Neural crest cell (in vitro differentiated cells): ENCODE measurements at regions not wholly inside any gene's neighbourhood (a gene's known extent, or its start where the extent isn't known, plus 50 kb on each side); places are given as distances from the start of the nearest gene placed in this dataset.

Source experiments
- DNase-seq: peaks from one replicate; pipeline ENCODE4 v3.0.0; 2021; ENCODE audit warnings: low read depth, mixed read lengths, low spot score
- H3K27ac Mint-ChIP-seq: one replicate; pipeline ENCODE4 v1.8.0; 2021; ENCODE audit warnings: mild to moderate bottlenecking, mixed read lengths; ENCODE audit not compliant: unreplicated experiment
- H3K27me3 Mint-ChIP-seq: 2 replicates; pipeline ENCODE4 v1.8.0; 2021; ENCODE audit warnings: low read depth, mild to moderate bottlenecking, mixed read lengths
- H3K36me3 Mint-ChIP-seq: 2 replicates; pipeline ENCODE4 v1.8.0; 2021; ENCODE audit warnings: low read depth, mild to moderate bottlenecking, mixed read lengths
- H3K4me1 Mint-ChIP-seq: 2 replicates; pipeline ENCODE4 v1.8.0; 2021; ENCODE audit warnings: mixed read lengths
- H3K4me3 Mint-ChIP-seq: one replicate; pipeline ENCODE4 v1.8.0; 2021; ENCODE audit warnings: mild to moderate bottlenecking, mixed read lengths
- H3K9me3 Mint-ChIP-seq: 2 replicates; pipeline ENCODE4 v1.8.0; 2021; ENCODE audit warnings: mixed read lengths
- TF ChIP-seq, protein P1 (sequence below): fragments of 200-600 bp; sonication (generic); conservative IDR thresholded peaks from 2 replicates; pipeline ENCODE4 v1.5.0; 2021; ENCODE audit warnings: antibody characterized with exemption, mild to moderate bottlenecking

DNA sequence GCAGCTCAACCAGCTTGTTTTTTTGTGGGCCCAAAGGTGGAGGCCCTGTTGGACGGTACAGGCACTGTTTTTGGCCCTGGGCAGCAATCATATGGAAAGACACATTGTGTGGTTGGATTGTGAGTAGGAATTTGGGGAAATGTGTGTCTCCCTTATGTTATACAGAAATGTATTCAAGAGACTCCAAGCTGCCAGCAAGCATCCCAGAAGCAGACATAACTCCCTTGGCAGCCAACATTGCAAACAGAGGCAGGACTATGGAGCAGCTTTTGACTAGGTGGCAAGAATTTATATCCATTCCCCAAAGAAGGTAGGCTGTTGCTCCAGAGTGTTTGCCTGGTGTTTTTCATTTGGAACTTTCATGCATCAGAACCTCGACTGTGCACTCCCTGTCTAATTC lies 104.9 kb downstream of the BUB3 start:
- H3K4me3 Mint-ChIP-seq, result no peak overlapping the region

DNA sequence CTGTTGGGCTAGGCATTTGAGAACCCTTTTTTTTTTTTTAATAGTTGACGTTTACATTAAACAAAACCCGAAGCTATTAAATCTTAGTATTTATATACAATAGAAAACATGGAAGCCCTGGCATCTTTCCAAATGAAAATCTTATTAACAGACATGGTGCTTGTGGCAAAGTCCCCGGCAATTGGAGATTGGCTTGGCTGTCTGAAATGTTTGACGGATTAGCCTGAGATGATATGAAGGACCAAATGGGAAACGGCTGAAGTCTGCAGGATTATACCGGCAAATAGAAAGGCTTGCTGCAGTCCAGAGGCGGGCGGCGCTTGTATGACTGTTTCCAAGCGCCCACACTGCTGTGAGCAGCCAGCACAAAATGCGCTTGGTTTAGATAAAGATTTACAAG lies 105.6 kb downstream of the BUB3 start:
- Mint-ChIP-seq H3K27me3 (no peaks in the 10 kb centered on the region), H3K4me1 (no peaks in the 10 kb centered on the region), H3K4me3 (no peak overlapping the region), H3K9me3 (no peaks in the 10 kb centered on the region), H3K27ac (no peak overlapping the region), H3K36me3 (peaks cover 2% of the 10 kb centered on the region)
- TF ChIP-seq, protein P1, sequence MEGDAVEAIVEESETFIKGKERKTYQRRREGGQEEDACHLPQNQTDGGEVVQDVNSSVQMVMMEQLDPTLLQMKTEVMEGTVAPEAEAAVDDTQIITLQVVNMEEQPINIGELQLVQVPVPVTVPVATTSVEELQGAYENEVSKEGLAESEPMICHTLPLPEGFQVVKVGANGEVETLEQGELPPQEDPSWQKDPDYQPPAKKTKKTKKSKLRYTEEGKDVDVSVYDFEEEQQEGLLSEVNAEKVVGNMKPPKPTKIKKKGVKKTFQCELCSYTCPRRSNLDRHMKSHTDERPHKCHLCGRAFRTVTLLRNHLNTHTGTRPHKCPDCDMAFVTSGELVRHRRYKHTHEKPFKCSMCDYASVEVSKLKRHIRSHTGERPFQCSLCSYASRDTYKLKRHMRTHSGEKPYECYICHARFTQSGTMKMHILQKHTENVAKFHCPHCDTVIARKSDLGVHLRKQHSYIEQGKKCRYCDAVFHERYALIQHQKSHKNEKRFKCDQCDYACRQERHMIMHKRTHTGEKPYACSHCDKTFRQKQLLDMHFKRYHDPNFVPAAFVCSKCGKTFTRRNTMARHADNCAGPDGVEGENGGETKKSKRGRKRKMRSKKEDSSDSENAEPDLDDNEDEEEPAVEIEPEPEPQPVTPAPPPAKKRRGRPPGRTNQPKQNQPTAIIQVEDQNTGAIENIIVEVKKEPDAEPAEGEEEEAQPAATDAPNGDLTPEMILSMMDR, result no peak
- no peak for DNase-seq

More for the DNA sequence above, 104.9 kb downstream of the BUB3 start:
- H3K4me1 Mint-ChIP-seq, result no peaks in the 10 kb centered on the region
- H3K9me3 Mint-ChIP-seq, result no peaks in the 10 kb centered on the region
- peaks cover 2% of the 10 kb centered on the region for H3K36me3 Mint-ChIP-seq
- DNase-seq, result no peak
- TF ChIP-seq, protein P1, result no peak
- no peak overlapping the region for H3K27ac Mint-ChIP-seq
- no peaks in the 10 kb centered on the region for H3K27me3 Mint-ChIP-seq

DNA sequence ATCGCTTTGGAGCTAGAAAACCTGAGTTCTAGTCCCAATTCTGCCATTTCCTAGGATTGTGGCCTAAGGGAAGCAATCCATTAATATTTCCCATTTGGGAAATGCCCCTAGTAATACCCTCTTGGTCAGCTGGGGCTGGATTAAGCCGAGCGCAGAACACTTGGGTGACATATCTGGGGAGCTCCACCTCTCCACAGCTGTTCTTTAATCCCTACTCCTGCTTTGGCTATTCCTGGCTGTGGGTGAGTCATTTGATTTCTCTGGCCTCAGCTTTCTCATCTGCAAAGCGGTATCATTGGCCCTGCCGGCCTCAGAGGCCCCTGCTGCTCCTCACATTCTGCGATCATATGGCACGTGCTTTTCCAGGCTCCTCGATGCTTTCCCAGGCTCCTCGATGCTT lies 108.3 kb downstream of the BUB3 start:
- Mint-ChIP-seq H3K36me3 (no peaks in the 10 kb centered on the region), H3K9me3 (no peaks in the 10 kb centered on the region), H3K4me1 (no peaks in the 10 kb centered on the region), H3K27me3 (no peaks in the 10 kb centered on the region), H3K27ac (no peak overlapping the region), H3K4me3 (no peak overlapping the region)
- no peak for DNase-seq
- TF ChIP-seq, protein P1, result no peak

DNA sequence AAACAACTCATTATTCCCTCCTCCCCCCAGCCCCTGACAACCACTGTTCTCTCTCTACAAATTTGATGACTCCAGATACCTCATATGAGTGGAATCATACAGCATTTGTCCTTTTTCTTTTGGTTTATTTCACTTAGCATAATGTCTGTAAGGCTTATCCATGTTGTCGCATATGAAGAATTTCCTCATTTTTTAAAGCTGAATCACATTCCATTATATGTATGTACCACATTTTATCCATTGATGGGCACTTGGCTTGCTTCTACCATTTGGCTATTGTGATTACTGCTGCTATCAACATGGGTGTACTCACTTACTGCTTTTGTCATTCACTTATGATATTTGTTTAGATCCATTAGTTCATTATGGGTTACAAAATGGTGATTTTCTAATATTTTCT lies 112.8 kb downstream of the BUB3 start:
- H3K9me3 Mint-ChIP-seq, result no peaks in the 10 kb centered on the region
- no peaks in the 10 kb centered on the region for H3K4me1 Mint-ChIP-seq
- no peaks in the 10 kb centered on the region for H3K36me3 Mint-ChIP-seq
- H3K4me3 Mint-ChIP-seq, result no peak overlapping the region
- no peaks in the 10 kb centered on the region for H3K27me3 Mint-ChIP-seq
- no peak overlapping the region for H3K27ac Mint-ChIP-seq
- DNase-seq, result no peak
- TF ChIP-seq, protein P1, result no peak

DNA sequence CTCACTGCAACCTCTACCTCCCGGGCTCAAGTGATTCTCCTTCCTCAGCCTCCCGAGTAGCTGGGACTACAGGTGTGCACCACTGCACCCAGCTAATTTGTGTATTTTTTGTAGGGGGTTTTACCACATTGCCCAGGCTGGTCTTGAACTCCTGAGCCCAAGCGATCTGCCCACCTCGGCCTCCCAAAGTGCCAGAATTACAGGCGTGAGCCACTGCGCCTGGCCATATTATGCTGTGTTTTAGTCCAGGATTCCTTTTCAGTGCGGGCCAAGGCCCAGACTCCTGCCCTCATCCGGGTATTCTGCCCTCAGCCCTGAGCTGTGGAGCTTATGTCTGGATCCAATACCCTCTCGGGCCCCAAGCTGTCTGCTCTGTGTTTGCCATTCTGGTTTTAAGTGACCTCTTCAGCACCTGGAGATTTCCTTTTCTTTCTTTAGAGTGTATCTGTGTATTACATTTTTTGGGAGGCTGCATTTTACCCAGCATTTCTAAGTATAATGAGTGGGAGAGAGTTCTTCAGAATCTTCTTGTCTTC lies 114.9 kb downstream of the BUB3 start:
- no peak for DNase-seq
- no peaks in the 10 kb centered on the region for H3K4me1 Mint-ChIP-seq

More for the DNA sequence above, 114.9 kb downstream of the BUB3 start:
- Mint-ChIP-seq H3K27ac (no peak overlapping the region), H3K9me3 (peaks cover 4% of the 10 kb centered on the region), H3K4me3 (no peak overlapping the region), H3K27me3 (no peaks in the 10 kb centered on the region), H3K36me3 (no peaks in the 10 kb centered on the region)
- TF ChIP-seq, protein P1, result no peak
